K562 (cell line): ENCODE measurements at regions not wholly inside any gene's neighbourhood (a gene's known extent, or its start where the extent isn't known, plus 50 kb on each side); places are given as distances from the start of the nearest gene placed in this dataset.
"Not testable (repeated sequence)": the region's sequence is repeated elsewhere in the genome, so short reads cannot be mapped to it uniquely, and the experiment has no call there.

Experiments
- ATAC-seq: fragments of 200-7000 bp; cut with Tn5 transposase; 3 replicates; pipeline ENCODE4 v1.9.1; 2020; ENCODE audit warnings: moderate library complexity
- BruUV-seq: library from RNA; stranded (reverse); fragments of 400-500 nt; replicated peaks from 2 replicates; lab custom pipeline; 2021; lab: Mats Ljungman, UMichigan
- CTCF ChIA-PET: fragments of 300-600 bp; formaldehyde crosslinking; extraction: SDS; loops from one replicate; lab custom pipeline; 2021; ENCODE audit warnings: low intra/inter-chr PET ratio; lab: Yijun Ruan, JAX
- POLR2A ChIA-PET: fragments of 300-600, 350-650 bp; sonication (Branson Sonifier 250); formaldehyde crosslinking; extraction: SDS; loops from one replicate; lab custom pipeline; 2021; ENCODE audit warnings: antibody characterized with exemption, inconsistent platforms; lab: Yijun Ruan, JAX
- DNase-seq, 4 experiments: peaks; one replicate each; pipeline versions ENCODE4 v3.0.0 to v3.0.0-alpha.2; 2011 to 2018; ENCODE audit warnings: low spot score in 3 of 4, mixed read lengths in 3 of 4; ENCODE audit errors: extremely low read depth in 1 of 4
- FAIRE-seq: peaks from 2 replicates; lab custom pipeline; 2011; peaks lifted over from hg19 to GRCh38; lab: Jason Lieb, UNC
- H2AFZ ChIP-seq: 2 replicates; pipeline ENCODE4 v1.6.0; 2011; ENCODE audit warnings: low read depth, low read length, control low read depth, inconsistent platforms
- H3K27ac ChIP-seq: fragments of 200-600 bp; 3 replicates; pipeline ENCODE4 v1.8.0; 2011; ENCODE audit warnings: low read depth, mild to moderate bottlenecking, control low read depth, inconsistent platforms, low read length, moderate library complexity, mixed read lengths; ENCODE audit errors: extremely low read depth
- H3K27me3 ChIP-seq, 2 experiments: fragments of 300-600 bp in 1 of 2; 2 replicates in 1 of 2; 3 replicates in 1 of 2; pipeline versions ENCODE4 v1.6.0 to v1.8.0; 2011; ENCODE audit warnings: inconsistent platforms in 2 of 2, low read length in 2 of 2, mild to moderate bottlenecking in 1 of 2, mixed read lengths in 1 of 2, moderate library complexity in 1 of 2; ENCODE audit not compliant: control insufficient read depth in 2 of 2, insufficient read depth in 2 of 2
- H3K36me3 ChIP-seq: fragments of 300-600 bp; 3 replicates; pipeline ENCODE4 v1.8.0; 2011; ENCODE audit warnings: mild to moderate bottlenecking, low read length, inconsistent platforms; ENCODE audit not compliant: control insufficient read depth, insufficient read depth
- H3K4me1 ChIP-seq, 2 experiments: fragments of 200-600 bp in 1 of 2; replicated peaks in 1 of 2; 2 replicates in 1 of 2; 3 replicates in 1 of 2; pipeline versions ENCODE4 v1.5.1 to v1.8.0; 2011; ENCODE audit warnings: inconsistent platforms in 2 of 2, low read length in 2 of 2, mild to moderate bottlenecking in 1 of 2, mixed read lengths in 1 of 2, moderate library complexity in 1 of 2; ENCODE audit not compliant: control insufficient read depth in 2 of 2, insufficient read depth in 2 of 2
- H3K4me2 ChIP-seq: 2 replicates; pipeline ENCODE4 v1.6.1; 2011; ENCODE audit warnings: low read length, control low read depth, inconsistent platforms, mixed read lengths; ENCODE audit not compliant: insufficient read depth
- H3K4me3 ChIP-seq: fragments of 200-600 bp; sonication (generic), shearing (Covaris generic); 2 replicates; pipeline ENCODE4 v1.5.1; 2016; ENCODE audit warnings: control low read depth, inconsistent platforms
- H3K79me2 ChIP-seq: fragments of 200-600 bp; 3 replicates; pipeline ENCODE4 v1.8.0; 2011; ENCODE audit warnings: low read length, inconsistent platforms; ENCODE audit not compliant: control insufficient read depth, insufficient read depth
- H3K9ac ChIP-seq, 2 experiments: 2 replicates each; pipeline versions ENCODE4 v1.6.0 to v1.6.1; 2011; ENCODE audit warnings: low read depth in 2 of 2, low read length in 2 of 2, control low read depth in 1 of 2, inconsistent platforms in 1 of 2, mild to moderate bottlenecking in 1 of 2, mixed read lengths in 1 of 2; ENCODE audit not compliant: insufficient read depth in 1 of 2
- H3K9me1 ChIP-seq: one replicate; pipeline ENCODE4 v1.6.0; 2011; ENCODE audit warnings: inconsistent platforms, mild to moderate bottlenecking, low read length, moderate library complexity; ENCODE audit not compliant: control insufficient read depth, insufficient read depth
- H3K9me3 ChIP-seq: replicated peaks from 2 replicates; pipeline ENCODE4 v1.5.1; 2011; ENCODE audit warnings: low read depth, low read length, inconsistent platforms; ENCODE audit not compliant: control insufficient read depth, insufficient read depth
- H4K20me1 ChIP-seq: replicated peaks from 2 replicates; pipeline ENCODE4 v1.6.1; 2011; ENCODE audit warnings: low read length, inconsistent platforms, mixed read lengths; ENCODE audit not compliant: control insufficient read depth, insufficient read depth
- ARID4B ChIP-seq: sonication (generic); formaldehyde crosslinking; IDR thresholded peaks from 2 replicates; pipeline ENCODE4 v1.8.0; 2022; ENCODE audit warnings: mild to moderate bottlenecking, missing genetic modification reagents
- CGGBP1 ChIP-seq: fragments of 250-450 bp; sonication (Bioruptor Pico); IDR thresholded peaks from 2 replicates; pipeline ENCODE4 v1.9.0; 2021; ENCODE audit warnings: mild to moderate bottlenecking
- NEUROD1 ChIP-seq: fragments of 150-350 bp; IDR thresholded peaks from 2 replicates; pipeline ENCODE4 v1.6.1; 2014; ENCODE audit warnings: borderline replicate concordance, low read length, low read depth; ENCODE audit not compliant: partially characterized antibody
- STAT5A ChIP-seq: IDR thresholded peaks from 2 replicates; pipeline ENCODE4 v1.6.1; 2012; ENCODE audit warnings: low read length, inconsistent platforms, borderline replicate concordance
- TGIF2 ChIP-seq: sonication (generic); formaldehyde crosslinking; IDR thresholded peaks from 2 replicates; pipeline ENCODE4 v1.8.1; 2022; ENCODE audit warnings: mild to moderate bottlenecking, missing genetic modification reagents, moderate library complexity
- VEZF1 ChIP-seq: fragments of 200-800 bp; sonication (Bioruptor generic); IDR thresholded peaks from 2 replicates; pipeline ENCODE4 v1.6.1; 2017; ENCODE audit warnings: missing genetic modification characterization, missing compliant biosample characterization
- ZNF274 ChIP-seq: IDR thresholded peaks from 2 replicates; pipeline ENCODE4 v1.6.1; 2011; ENCODE audit warnings: low read depth, mild to moderate bottlenecking, low read length, moderate library complexity, borderline replicate concordance
- WGBS: fragments of 100-300 bp; shearing (Covaris generic); methylation state at CpG from one replicate; pipeline ENCODE4 v1.1.6; 2016; ENCODE audit warnings: low coverage, mixed read lengths; ENCODE audit not compliant: insufficient coverage; ENCODE audit errors: missing lambda C conversion rate; 5-methylcytosine and 5-hydroxymethylcytosine counted together
- in situ Hi-C: fragments of 300-500 bp; cut with MboI; formaldehyde crosslinking; loops from 4 replicates; pipeline ENCODE4 v1.15.0; 2018; ENCODE audit warnings: inconsistent platforms, mixed read lengths
- intact Hi-C: fragments of 100-400 bp; cut with micrococcal nuclease; formaldehyde crosslinking; loops from 2 replicates; pipeline ENCODE4 v1.14.2; 2022

- BruUV-seq = no TSS peak
- Histone ChIP-seq H3K4me1 (no peaks in the 10 kb centered on the region), H4K20me1 (no peaks in the 10 kb centered on the region), H3K36me3 (no peaks in the 10 kb centered on the region), H3K9me3 (peaks cover 2% of the 10 kb centered on the region; the same call in 1 of the 2 replicates), H3K9ac (no peak overlapping the region), H3K4me3 (no peak overlapping the region), H3K27ac (no peak overlapping the region), H3K4me2 (no peak overlapping the region), H3K9me1 (no peaks in the 10 kb centered on the region), H3K79me2 (no peaks in the 10 kb centered on the region), H2AFZ (no peak overlapping the region), H3K27me3 (no peaks in the 10 kb centered on the region)
- no peak for ATAC-seq
- ChIA-PET CTCF (no interaction called here), POLR2A (no interaction called here)
- 0% methylated on average over 3 of the region's 3 CpGs for WGBS
- no peak for TF ChIP-seq ZNF274
- TF ChIP-seq STAT5A = no peak
- TF ChIP-seq TGIF2 (CRISPR knock-in tag) = no peak
- TF ChIP-seq ARID4B (CRISPR knock-in tag) = no peak
- TF ChIP-seq CGGBP1 (CRISPR knock-in tag) = no peak
- no peak for TF ChIP-seq NEUROD1
- no peak for TF ChIP-seq VEZF1 (CRISPR knock-in tag)
- no peak for DNase-seq
- FAIRE-seq = no peak
- intact Hi-C loops (no loop called here), in situ Hi-C loops (no loop called here)
Observed at GRCh38 chr12:83886479-83886878, 1026.1 kb downstream of the SLC6A15 start.

GRCh38 chr12:83870921-83871599 is 1041.5 kb downstream of the SLC6A15 start:
- H2AFZ ChIP-seq, CTCF ChIA-PET, H3K36me3 ChIP-seq, H3K79me2 ChIP-seq, H4K20me1 ChIP-seq, intact Hi-C loops, POLR2A ChIA-PET, DNase-seq, FAIRE-seq, H3K9ac ChIP-seq, ATAC-seq, H3K27ac ChIP-seq, H3K4me3 ChIP-seq, H3K4me1 ChIP-seq, H3K9me1 ChIP-seq, H3K27me3 ChIP-seq, in situ Hi-C loops, H3K4me2 ChIP-seq, H3K9me3 ChIP-seq, BruUV-seq: not testable (repeated sequence)
- 5% methylated on average over 20 of the region's 20 CpGs for WGBS
